Mucosa of stomach (tissue), 1 donor: ENCODE measurements at regions not wholly inside any gene's neighbourhood (a gene's known extent, or its start where the extent isn't known, plus 50 kb on each side); places are given as distances from the start of the nearest gene placed in this dataset.

ENCODE experiments used
- H3K27me3 ChIP-seq: one replicate; pipeline ENCODE4 v1.7.0; 2013; ENCODE audit warnings: mild to moderate bottlenecking, low read length; ENCODE audit not compliant: control insufficient read depth, insufficient read depth
- H3K36me3 ChIP-seq: one replicate; pipeline ENCODE4 v1.7.0; 2013; ENCODE audit warnings: low read length; ENCODE audit not compliant: control insufficient read depth, insufficient read depth
- H3K4me1 ChIP-seq: one replicate; pipeline ENCODE4 v1.7.0; 2013; ENCODE audit warnings: mild to moderate bottlenecking, low read length; ENCODE audit not compliant: control insufficient read depth, insufficient read depth
- H3K4me3 ChIP-seq: one replicate; pipeline ENCODE4 v1.7.0; 2013; ENCODE audit warnings: low read length
- H3K9ac ChIP-seq: one replicate; pipeline ENCODE4 v1.7.0; 2013; ENCODE audit warnings: mild to moderate bottlenecking, low read length, moderate library complexity
- H3K9me3 ChIP-seq: one replicate; pipeline ENCODE4 v1.7.0; 2013; ENCODE audit warnings: mild to moderate bottlenecking, low read length, moderate library complexity; ENCODE audit not compliant: control insufficient read depth
- donor health status: Pancreatic carcinoma.

DNA sequence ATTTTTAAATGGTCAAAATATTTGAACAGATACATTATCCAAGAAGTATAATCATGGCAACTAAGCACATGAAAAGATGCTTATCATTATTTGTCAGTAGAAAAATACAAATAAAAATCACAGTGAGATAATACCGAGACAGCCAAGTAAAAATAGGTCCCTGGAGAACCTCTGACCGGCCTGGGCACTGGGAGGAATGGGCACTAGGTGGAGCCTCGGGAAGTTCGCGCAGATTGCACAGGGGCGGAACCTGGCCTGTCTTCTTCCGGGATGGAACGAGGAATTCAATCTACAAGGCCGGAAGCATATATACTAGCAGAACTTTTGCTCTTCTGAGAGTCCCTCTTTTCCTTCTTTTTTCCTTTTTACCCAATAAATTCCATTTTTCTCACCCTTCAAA is 148.5 kb upstream of the CHRM3 start:
- Histone ChIP-seq H3K9ac (no peak overlapping the region), H3K4me3 (no peak overlapping the region), H3K27me3 (no peaks in the 10 kb centered on the region), H3K9me3 (no peaks in the 10 kb centered on the region), H3K4me1 (peaks cover under 1% of the 10 kb centered on the region), H3K36me3 (no peaks in the 10 kb centered on the region)

DNA sequence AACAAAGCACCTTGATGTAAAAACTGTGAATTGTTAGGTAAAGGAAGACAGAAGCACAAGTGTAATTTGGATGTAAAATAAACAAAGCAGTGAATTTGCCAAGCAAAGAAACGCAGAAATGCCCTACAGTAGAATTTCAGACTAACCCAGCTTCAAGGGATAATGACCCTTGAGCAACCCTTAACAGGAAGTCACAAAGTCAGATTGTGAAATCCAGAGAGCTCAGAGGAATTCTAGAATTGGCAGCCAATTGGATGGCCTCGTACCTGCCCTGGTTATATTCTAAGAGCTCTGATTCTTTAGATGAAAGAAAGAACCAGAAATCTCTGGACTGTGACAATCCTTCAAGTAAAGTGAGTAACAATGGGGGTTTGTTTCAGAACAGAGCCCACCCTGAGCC is 152.7 kb upstream of the CHRM3 start:
- peaks cover 5% of the 10 kb centered on the region for H3K4me1 ChIP-seq
- no peaks in the 10 kb centered on the region for H3K27me3 ChIP-seq
- H3K36me3 ChIP-seq = no peaks in the 10 kb centered on the region
- no peak overlapping the region for H3K9ac ChIP-seq
- no peaks in the 10 kb centered on the region for H3K9me3 ChIP-seq
- H3K4me3 ChIP-seq = no peak overlapping the region

DNA sequence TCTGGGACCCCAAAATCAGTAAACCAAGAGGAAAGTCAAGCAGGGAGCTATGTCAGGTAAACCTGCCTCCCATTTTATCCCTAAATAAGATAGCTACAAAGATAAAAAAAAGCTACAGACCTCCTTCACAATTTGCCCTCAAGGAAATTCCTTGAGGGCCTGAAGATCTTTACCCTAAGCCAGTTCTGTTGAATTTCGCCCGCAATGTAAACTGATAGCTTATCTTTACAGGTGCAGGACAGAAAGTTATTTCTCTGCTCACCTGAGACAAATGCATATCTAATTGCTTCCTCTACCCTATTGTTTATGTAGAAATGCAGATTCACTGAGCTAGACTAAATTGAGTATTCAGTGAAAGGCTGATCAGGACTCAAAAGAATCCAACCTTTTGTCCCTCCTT is 153.4 kb upstream of the CHRM3 start:
- H3K9me3 ChIP-seq = no peaks in the 10 kb centered on the region
- no peak overlapping the region for H3K4me3 ChIP-seq
- no peak overlapping the region for H3K9ac ChIP-seq
- peaks cover 5% of the 10 kb centered on the region for H3K4me1 ChIP-seq
- no peaks in the 10 kb centered on the region for H3K27me3 ChIP-seq
- no peaks in the 10 kb centered on the region for H3K36me3 ChIP-seq

DNA sequence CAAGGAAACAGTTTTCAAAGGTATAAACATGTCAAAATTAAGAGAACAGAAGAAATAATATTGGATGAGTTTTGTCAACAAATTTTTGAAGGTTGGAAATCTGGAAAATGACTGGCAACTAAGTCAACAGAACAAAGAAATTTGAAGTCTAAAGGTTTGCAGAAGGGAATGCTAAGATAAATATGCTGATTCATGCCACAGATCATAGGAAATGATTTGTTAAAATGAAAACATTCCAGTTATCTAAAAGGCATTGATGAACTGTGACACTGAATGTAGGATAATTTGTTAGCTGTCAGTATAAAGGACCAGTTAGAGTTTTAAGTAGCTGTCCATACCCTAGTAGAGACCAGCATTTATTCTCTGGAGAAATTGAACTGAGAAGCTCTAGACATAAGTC is 157.9 kb upstream of the CHRM3 start:
- Histone ChIP-seq H3K27me3 (no peaks in the 10 kb centered on the region), H3K4me3 (no peak overlapping the region), H3K9ac (no peak overlapping the region), H3K4me1 (peaks cover 5% of the 10 kb centered on the region), H3K9me3 (no peaks in the 10 kb centered on the region), H3K36me3 (no peaks in the 10 kb centered on the region)

DNA sequence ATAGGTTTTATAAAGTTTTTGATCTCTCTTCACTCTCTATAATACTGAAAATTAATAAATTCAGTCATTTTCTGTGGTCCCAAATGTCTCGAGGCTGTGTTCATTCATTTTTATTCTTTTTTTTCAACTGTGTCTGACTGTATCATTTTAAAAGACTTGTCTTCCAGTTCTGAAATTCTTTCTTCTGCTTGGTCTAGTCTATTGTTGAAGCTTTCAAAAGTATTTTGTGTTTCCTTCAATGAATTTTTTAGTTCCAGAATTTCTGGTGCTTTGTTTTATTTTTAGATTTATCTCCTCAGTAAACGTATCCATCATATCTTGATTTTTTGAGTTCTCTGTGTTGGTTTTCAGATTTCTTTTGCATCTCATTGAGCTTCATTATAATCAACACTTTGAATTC is 161.0 kb upstream of the CHRM3 start:
- H3K9me3 ChIP-seq = no peaks in the 10 kb centered on the region
- H3K27me3 ChIP-seq = no peaks in the 10 kb centered on the region
- no peak overlapping the region for H3K4me3 ChIP-seq
- H3K36me3 ChIP-seq = no peaks in the 10 kb centered on the region
- no peaks in the 10 kb centered on the region for H3K4me1 ChIP-seq
- H3K9ac ChIP-seq = no peak overlapping the region

DNA sequence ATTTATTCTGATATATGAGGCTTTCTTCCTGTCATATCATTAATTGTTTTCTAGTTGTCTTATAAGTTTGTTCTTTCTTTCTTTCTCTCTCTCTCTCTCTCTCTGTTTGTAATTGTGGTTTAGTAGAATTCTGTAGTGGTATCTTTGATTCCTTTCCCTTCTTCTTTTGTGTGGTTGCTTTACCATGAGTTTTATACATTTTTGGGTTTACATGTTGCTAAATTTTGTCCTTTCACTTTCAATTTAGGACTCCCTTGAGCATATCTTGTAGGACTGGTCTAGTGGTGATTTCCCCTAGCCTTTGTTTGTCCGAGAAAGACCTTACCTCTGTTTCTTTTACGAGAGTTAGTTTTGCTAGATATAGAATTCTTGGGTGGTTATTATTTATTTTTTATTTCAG is 162.3 kb upstream of the CHRM3 start:
- Histone ChIP-seq H3K27me3 (no peaks in the 10 kb centered on the region), H3K36me3 (no peaks in the 10 kb centered on the region), H3K4me1 (no peaks in the 10 kb centered on the region), H3K9me3 (no peaks in the 10 kb centered on the region), H3K4me3 (no peak overlapping the region), H3K9ac (no peak overlapping the region)

DNA sequence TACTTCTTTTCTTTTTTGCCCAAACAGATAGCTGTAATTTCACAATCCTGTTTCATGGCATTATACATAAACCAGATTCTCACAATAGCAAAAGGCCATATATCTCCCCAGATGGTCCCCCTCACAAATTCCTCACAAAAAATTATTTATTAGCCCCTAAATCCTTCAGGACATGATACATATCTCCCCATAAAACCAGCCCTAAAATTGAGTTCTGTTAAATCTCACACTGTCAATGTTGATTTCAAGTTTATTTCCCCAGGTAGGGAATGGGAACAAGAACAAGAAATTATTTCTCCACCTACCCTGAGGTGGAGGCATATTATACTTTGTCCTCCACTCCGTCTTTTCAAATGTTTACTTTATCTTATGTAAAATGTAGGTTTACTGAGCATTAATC is 163.4 kb upstream of the CHRM3 start:
- H3K27me3 ChIP-seq = no peaks in the 10 kb centered on the region
- H3K4me3 ChIP-seq = no peak overlapping the region
- H3K9ac ChIP-seq = no peak overlapping the region
- no peaks in the 10 kb centered on the region for H3K9me3 ChIP-seq
- H3K36me3 ChIP-seq = no peaks in the 10 kb centered on the region
- no peaks in the 10 kb centered on the region for H3K4me1 ChIP-seq

DNA sequence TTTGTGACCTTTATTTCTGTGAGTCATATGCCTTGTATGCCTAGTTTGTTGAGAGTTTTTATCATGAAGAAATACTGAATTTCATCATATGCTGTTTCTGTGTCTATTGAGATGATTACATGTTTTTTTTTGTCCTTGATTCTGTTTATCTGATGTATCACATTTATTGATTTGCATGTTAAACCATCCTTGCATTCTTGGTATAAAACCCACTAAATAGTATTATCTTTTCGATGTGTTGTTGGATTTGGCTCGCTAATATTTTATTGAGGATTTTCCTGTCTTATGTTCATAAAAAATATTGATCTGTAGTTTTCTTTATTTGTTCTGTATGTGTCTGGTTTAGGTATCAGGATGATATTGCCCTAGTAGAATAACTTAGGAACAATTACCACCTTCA is 164.7 kb upstream of the CHRM3 start:
- no peaks in the 10 kb centered on the region for H3K36me3 ChIP-seq
- H3K4me3 ChIP-seq = no peak overlapping the region
- no peaks in the 10 kb centered on the region for H3K27me3 ChIP-seq
- no peaks in the 10 kb centered on the region for H3K4me1 ChIP-seq
- no peak overlapping the region for H3K9ac ChIP-seq
- H3K9me3 ChIP-seq = no peaks in the 10 kb centered on the region

DNA sequence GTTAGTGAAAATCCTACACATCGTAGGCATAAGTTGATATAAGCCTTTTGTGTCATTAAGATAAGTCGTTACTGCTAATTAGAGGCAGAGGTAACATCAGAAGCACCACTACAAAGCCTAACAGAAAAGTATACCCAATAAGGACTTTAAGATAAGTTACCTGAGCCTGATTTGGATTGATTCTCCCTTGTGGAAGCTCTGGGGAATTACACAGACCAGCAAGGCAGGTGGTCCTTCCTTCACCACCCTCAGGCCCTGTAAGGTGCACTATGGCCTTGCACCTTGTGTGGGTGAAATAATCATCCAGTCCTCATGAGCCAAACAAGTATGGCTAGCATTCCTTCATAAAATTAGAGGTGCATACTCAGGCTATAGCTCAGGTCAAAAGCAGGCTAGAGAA is 166.7 kb upstream of the CHRM3 start:
- Histone ChIP-seq H3K9ac (no peak overlapping the region), H3K9me3 (no peaks in the 10 kb centered on the region), H3K36me3 (no peaks in the 10 kb centered on the region), H3K27me3 (no peaks in the 10 kb centered on the region), H3K4me3 (no peak overlapping the region), H3K4me1 (no peaks in the 10 kb centered on the region)

DNA sequence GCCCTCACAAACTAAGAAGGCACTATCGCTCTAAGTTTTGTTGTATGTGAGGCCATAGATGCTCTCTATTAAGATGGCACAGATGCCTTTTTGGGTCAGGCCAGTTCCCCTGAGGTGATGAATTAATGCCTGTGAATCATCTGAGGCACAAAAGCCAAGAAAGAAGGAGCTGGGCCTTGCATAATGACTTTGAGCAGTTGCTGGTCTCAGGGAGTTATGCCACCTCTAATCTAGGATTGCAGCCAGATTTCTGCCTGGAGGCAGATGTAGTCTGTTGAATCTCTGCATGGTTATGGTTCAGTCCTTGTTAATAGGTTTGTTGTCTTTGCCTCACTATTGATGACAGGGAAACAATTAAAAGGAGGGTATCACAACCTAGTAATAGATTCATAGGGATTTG is 168.1 kb upstream of the CHRM3 start:
- no peak overlapping the region for H3K4me3 ChIP-seq
- no peaks in the 10 kb centered on the region for H3K36me3 ChIP-seq
- H3K27me3 ChIP-seq = no peaks in the 10 kb centered on the region
- H3K9me3 ChIP-seq = no peaks in the 10 kb centered on the region
- no peak overlapping the region for H3K9ac ChIP-seq
- no peaks in the 10 kb centered on the region for H3K4me1 ChIP-seq

DNA sequence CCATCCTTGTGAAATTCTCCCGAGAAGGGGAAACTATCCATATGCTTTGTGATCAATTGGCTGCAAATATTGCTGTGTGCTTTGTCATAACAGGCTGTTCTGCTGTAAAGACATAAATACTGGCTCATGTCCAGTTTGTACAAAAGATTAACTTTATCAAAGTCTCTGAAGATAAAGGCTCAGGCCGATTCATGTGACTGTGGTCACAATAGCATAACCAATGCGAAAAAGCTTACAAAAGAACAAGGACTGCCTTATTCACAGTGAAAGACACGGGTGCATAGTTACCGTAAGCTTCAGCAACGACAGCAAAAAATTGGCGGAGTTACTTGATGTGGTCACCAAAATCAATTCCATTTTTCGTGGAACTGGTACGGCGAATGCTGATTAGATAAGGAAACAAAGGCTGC is 173.6 kb upstream of the CHRM3 start:
- Histone ChIP-seq H3K36me3 (no peaks in the 10 kb centered on the region), H3K4me1 (no peaks in the 10 kb centered on the region), H3K9me3 (no peaks in the 10 kb centered on the region), H3K27me3 (peaks cover 3% of the 10 kb centered on the region), H3K4me3 (no peak overlapping the region), H3K9ac (no peak overlapping the region)

DNA sequence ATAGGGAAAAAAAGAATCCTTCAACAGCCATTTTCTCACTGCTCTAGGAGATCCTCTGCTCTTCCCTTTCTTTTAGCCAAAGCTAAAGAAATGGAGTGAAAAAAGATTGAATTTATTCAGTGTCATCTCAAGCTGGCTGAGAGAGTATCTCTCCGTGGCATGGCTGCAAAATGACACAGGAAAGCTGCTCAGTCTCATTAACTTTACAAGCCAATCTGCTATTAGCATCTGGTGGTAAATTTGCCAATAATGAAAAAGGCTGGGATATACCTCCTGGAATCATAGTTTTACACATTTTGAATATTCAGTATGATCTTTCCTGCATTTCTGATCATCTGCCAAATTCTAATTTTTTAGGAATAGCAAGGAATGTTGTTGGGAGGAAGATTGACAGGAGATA is 176.8 kb upstream of the CHRM3 start:
- H3K4me3 ChIP-seq = no peak overlapping the region
- no peaks in the 10 kb centered on the region for H3K9me3 ChIP-seq
- no peaks in the 10 kb centered on the region for H3K36me3 ChIP-seq
- H3K9ac ChIP-seq = no peak overlapping the region
- no peaks in the 10 kb centered on the region for H3K4me1 ChIP-seq
- H3K27me3 ChIP-seq = peaks cover 3% of the 10 kb centered on the region

DNA sequence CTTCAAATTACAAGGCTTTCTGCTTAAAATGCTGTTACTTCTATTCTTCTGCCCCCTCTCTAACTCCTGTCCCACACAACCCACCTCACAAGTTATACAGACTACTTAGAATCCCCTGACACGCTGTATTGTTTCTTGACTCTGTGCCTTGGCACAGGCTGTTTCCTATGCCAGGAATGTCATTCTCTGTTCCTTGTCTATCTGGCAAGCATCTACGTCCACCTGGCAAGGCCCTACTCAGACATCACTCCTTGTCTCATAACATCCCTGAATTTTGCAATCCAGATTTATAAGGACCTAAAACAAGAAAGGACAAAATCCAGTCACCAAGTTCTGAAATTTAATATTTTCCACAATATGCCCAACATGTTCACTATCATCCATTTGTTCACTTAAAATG is 182.0 kb upstream of the CHRM3 start:
- Histone ChIP-seq H3K36me3 (no peaks in the 10 kb centered on the region), H3K4me3 (no peak overlapping the region), H3K9me3 (no peaks in the 10 kb centered on the region), H3K27me3 (peaks cover under 1% of the 10 kb centered on the region), H3K4me1 (no peaks in the 10 kb centered on the region), H3K9ac (no peak overlapping the region)
